NCI-H1694 treated with DMSO at 0.1 percent for 48 hours (cell line): ENCODE measurements at regions not wholly inside any gene's neighbourhood (a gene's known extent, or its start where the extent isn't known, plus 50 kb on each side); places are given as distances from the start of the nearest gene placed in this dataset.
"Not testable (repeated sequence)": the region's sequence is repeated elsewhere in the genome, so short reads cannot be mapped to it uniquely, and the experiment has no call there.

Source experiments
- DNase-seq: peaks from one replicate; lab custom pipeline; 2025; lab: John Stamatoyannopoulos, UW

DNA sequence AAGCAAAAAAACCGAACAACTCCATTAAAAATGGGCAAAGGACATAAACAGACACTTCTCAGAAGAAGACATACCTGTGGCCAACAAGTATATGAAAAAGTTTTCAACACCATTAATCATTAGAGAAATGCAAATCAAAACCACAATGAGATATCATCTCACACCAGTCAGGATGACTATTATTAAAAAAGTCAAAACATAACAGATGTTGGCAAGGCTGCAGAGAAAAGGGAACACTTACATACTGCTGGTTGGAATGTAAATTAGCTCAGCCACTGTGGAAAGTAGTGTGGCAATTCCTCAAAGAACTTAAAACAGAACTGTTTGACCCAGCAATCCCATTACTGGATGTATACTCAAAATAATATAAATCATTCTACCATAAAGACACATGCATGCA, 436.3 kb downstream of the KLHL13 start:
- no peak for DNase-seq

DNA sequence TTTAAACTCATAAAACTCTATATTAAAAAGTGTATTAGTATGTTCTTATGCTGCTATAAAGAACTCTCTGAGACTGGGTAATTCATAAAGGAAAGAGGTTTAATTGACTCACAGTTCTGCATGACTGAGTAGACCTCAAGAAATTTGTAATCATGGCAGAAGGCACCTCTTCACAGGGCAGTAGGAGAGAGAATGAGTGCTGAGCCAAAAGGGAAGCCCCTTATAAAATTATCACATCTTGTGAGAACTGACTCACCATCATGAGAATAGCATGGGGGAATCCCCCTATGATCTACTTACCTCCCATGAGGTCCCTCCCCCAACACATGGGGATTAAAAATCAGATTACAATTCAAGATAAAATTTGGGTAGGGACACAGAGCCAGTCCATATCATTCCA, 463.2 kb downstream of the KLHL13 start:
- DNase-seq = no peak

DNA sequence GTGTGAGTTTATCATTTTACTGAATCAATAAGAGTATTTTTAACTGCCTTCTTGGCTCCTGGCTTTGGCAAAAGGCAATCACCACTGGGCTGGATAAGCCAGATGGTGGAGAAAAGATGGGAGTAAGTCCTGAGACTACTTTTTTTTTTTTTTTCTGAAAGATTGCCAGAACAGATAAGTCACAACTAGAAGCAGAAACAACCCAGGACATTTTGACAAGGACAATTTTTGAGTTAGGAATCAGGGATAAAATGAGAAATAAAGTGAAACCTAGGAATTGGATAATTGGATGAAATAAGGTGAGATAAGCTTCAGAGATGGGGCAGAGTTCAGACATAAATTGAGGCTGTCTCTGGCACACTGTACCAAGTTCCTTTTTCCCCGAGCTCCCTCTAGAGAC, 471.0 kb downstream of the KLHL13 start:
- DNase-seq = no peak

DNA sequence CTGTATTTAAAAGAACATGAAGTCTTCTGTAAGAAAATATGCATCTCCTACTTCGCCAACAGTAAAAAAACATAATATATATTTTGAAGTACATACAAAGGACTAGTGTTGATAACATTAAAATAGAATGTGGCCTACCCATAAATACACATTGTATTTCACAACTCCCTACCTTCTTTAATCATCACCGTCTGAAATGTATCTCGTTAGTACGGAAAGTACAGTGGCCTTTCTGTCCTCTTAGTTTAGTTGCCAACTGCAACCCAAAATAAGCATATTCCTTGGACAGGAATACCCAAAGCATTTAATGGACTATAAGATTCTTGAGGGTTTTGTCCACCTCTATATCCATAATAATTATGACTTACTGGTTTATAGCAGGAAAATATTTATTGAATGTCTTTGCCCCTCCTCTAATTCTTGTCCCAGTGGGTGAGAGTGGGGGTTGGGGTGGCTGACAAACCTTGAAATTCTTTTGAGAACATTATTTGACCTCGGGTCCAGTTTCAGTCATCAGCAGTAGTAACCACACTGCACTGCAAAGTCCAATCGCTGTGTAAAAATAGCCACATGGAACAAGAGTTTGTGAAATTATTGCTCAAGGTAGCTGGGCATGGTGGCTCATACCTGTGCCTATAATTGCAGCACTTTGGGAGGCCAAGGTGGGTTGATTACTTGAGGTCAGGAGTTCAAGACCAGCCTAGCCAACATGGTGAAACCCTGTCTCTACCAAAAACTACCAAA, 474.5 kb downstream of the KLHL13 start:
- DNase-seq = no peak

DNA sequence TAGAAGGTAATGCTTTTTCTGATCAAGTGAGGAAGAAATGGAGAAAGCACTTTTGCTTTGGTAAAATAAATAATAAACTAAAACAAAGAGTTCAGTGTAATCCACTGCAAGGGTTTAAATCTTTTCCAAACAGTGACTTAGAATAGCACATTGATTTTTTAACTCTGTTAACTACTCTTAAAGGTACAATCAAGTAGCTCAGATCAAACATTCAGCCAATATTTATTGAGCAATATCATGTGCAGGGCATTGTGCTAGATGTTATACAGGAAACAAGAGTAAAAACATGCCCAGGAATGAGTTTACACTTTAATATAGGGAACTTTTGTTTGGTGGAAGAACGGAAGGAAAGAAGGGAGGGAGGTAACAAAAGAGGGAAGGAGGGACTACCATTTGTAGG, 479.8 kb downstream of the KLHL13 start:
- no peak for DNase-seq

DNA sequence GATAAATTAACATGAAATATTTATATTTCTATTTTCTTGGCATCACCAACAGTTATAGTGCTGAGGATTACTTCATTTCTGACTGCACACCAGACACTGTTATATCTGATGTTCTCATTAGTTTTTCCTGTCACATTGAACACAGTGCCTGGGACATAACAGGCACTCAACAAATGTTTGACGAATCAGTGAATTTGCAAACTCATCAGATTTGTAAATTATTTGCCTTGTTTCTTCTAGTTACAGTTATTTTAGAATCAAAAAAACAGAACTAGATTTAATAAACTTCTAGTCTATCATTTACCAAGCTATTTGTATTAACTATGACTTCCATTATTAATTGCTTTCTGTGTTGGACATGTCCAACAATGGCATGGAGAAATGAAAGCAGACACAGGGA, 483.3 kb downstream of the KLHL13 start:
- no peak for DNase-seq

DNA sequence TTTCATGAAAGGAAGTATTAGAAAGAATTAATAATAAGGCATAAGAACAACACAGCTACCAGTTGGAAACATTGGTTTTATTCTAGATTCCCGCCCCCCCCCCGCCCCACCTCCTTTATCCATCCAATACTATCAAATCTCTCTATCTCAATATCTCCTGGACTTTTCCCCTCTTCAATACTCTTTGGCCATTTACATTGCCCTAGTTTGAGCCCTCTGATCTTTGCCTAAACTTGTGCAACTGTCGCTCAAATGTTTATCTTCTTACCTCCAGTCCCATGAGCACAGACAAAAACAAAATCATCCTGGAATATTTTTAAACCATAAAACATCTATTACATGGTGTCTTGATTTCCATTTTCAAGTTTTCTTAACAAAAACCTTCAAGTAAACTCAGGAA, 488.2 kb downstream of the KLHL13 start:
- no peak for DNase-seq

DNA sequence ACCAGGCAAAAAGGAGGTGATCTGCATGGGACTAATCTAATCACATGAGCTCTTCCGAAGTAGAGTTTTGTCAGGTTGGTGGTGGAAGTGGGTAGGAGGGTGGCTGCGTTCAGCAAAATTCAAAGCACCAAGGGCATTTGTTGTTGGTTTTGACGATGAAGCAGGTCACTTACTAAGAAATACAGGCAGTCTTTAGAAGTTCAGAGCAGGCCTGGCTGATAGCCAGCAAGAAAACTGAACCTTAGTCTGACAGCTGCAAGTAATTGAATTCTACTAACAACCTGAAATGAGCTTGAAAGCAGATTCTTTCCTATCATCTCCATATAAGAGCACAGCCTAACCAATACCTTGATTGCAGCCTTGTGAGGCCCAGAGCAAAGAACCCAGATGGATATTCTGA, 505.8 kb downstream of the KLHL13 start:
- DNase-seq = no peak

DNA sequence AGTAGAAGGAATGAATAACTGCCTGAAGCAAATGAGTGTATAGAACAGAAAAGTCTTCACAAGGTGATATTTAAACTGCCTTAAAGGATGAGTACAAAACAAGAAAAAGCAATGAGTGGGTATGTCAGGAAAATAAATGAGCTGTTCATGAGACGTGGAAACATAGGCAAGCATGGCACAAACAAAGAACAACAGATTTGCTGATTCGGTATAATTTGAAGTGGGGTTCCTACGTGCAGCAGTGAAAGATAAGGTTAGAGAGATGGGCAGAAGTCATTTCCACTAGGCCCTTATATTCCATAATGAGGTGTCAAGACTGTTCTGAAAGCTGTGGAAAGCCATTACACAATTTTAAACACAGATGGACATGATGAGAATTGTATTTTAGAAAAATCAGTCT, 506.6 kb downstream of the KLHL13 start:
- no peak for DNase-seq

DNA sequence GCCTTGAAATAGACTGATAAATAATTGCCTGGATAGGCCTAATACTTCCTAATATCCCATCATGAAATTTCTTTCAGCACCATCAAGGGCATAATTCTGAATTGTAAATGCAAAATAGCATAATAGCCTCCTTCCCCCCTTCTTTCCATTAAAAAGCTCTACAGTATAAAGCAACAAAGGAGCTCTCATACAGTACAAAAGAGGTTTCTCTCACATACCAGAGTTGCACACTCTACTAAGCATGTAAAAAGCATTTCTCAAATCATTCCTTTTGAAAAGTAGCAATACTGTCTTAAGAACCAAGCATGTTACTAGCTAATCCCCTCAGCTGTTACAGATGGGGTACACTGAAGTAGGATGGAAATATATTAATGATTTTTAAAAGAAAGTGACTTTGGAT, 509.0 kb downstream of the KLHL13 start:
- DNase-seq = no peak

DNA sequence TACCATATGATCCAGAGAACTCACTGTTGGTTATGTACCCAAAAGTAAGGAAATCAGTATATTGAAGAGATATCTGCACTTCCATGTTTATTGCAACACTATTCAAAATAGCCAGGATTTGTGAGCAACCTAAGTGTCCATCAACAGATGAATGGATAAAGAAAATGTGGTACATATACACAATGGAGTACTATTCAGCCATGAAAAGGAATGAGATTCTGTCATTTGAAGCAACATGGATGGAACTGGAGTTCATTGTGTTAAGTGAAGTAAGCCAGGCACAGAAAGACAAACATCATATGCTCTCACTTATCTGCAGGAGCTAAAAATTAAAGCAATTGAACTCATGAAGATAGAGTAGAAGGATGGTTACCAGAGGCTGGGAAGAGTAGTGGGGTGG, 510.5 kb downstream of the KLHL13 start:
- not testable (repeated sequence) for DNase-seq

DNA sequence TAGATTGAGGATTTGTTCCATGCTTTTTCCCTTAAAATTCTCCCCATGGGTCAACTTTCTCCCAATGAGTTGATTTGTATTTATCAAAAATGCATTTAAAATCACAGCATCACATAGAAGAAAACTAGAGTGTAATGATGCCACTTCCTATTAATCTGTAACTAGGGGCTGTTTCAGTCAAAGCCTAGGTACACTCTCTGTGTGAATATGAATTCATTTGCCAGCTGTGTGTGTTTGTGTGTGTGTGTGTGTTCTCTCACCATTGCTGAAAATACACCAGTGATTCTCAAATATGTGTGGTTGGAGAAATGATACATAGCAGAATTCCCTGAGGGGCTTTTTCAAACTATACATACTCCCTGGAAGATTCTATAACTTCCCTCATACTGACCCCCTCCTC, 546.5 kb downstream of the KLHL13 start:
- DNase-seq = no peak

DNA sequence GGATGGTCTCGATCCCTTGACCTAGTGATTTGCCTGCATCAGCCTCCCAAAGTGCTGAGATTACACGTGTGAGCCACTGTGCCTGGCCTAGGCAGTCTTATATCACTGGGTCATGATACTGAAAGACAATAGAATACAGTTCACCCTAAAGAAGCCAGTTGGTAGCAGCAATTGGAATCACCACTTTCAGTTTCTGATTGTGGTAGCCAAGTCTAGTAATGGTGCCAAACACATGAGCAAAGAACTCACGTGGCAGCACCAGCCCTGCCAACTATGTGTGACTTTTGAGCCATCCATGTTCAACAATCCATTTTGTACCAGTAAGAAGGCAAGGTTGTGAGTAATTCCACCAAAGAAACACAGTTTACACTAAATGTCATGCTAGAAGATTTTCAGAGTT, 548.4 kb downstream of the KLHL13 start:
- no peak for DNase-seq

DNA sequence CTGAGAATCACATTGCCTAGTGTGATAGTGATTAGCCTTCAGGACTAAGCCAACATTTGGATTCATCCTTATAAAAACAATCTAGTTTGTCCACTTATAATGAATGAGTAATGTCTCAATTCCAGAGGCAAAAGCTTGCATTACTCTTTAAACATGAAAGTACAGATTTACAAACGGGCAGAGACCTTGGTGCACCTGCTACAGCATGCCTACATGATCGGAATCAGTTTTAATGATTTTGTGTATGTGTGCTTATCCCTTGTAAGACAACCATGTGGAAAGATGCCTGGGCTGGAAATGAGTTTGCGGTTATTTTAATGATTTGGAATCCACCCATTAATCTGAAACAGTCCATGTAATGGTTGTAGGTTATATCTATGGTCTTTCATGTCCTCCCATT, 572.7 kb downstream of the KLHL13 start:
- no peak for DNase-seq

DNA sequence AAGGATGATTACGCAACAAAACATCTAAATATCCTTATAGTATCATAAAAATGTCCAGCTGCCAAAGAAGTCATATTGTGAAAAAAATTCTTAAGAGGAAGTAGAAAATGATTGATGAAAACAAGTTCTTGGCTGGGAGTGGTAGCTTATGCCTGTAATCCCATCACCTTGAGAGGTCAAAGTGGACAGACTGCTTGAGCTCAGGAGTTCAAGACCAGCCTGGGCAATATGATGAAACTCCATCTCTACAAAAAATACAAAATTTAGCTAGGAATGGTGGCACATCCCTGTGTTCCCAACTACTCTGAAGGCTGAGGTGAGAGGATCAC, 577.6 kb downstream of the KLHL13 start:
- no peak for DNase-seq

DNA sequence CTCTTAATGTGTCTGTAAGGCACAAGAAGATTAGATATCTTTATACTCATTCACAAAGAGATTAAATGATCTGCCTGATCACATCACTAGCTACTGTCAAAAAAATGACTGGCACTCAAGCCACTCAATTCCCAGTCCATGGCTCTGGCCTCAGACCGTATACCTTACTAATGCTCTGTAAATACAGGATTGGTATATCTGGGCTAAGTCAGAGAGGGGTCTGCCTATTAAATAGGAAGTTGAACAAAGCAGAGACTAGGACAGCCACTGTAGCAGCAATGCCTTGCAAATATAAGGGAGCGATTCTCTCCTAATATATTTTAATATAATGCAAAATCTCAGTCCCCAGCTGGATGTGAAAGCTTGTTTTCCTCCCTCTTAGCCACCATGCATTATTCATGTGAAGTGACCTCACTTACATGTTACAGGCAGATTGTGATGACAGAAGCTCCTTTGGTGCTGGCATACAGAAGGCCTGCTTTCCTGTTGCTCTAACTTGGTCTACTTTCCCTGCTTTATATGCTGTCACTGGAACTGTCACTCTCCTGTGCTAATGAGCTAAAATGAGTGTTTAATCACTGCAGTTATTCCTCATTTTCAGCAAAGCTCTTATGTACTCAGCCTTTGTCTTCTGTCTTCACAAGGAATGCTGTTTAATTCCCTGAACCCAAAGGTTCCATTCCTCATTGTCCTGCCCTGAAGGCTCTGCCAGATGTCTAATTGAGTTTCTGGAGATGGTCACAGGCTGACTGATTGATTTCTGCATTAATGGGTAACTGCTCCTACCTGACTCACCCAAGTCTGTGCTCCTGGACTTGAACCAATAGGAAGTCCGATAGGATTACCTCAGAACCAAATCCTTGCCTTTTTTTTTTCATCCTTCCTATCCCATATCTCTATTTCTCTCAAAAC, 578.2 kb downstream of the KLHL13 start:
- DNase-seq = no peak

DNA sequence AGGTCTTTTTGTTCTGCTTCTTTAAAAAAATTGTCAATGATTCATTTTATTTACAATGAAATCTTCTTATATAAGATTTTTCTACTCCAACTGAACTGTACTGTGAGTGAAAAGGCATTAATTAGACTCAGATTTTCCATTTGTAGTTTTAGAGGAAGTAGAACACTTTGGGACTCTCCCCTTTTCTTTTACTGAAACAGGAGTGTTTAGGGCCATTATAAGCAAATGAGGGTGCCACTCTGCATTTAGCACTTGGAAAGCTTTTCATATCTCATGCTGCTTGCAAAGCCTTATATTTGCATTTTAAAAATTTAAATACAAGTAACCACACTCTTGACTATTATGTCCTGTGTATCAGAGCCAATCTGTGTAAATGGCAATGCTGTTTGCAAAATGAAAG, 584.3 kb downstream of the KLHL13 start:
- DNase-seq = no peak

DNA sequence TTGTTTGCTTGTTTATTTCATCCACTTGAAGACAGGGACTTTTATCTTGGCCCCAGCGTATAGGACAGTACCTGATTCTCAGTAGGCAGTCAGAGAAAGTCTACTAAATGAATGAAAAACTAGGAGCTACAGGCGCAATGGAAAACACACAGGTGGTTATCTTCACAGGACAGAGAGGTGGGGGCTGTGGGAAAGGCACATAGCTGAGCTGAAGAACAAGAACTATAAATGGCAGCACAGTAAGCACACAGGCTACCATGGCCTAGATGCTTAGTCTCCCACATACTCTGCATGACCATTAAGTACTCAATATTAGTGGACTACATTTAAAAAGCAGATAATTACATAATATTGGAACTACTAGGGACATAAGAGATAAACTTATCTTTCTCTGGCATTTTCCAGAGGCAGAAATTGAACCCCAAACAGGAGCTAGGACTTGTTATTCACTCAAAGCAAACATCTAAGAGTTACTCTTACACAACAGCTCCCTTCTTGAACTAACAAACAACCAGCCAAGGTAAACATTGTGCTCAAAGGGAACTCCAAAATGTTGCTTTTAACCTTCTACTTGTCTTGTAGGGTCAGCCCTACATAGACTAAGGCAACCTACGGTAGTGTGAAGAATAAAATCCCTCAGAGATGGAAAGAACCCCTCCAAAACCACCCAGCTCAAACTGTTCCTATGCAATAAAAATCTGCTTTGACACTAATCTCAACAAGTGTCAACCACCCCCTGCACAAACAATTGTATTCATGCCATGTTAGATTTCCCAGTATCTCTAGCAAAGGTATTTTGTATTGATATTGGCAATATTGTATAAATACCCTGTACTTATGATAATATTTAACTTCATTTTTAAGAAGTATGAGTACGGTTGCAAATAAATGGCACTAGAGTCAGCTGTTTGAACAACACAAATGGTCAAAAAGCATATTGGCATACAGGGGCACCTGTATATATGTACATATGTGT, 593.6 kb downstream of the KLHL13 start:
- DNase-seq = no peak

DNA sequence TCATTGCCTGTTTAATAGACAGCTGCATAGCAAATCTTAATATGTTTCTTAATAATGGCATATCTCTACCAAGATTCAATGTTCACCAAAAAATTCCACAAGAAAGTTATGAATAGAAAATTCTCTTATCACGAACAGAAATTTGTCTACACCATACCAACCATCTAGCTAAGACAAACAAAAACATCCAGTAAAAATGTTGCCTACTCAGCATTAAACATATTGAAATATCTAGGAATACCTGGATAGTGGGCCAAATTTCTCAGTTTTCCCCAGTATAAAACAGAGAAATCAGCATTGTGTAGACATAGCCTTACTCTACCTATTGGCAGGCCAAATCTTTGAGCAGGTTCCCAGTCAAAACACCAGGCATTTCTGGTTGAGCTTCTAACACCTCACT, 598.6 kb downstream of the KLHL13 start:
- no peak for DNase-seq

DNA sequence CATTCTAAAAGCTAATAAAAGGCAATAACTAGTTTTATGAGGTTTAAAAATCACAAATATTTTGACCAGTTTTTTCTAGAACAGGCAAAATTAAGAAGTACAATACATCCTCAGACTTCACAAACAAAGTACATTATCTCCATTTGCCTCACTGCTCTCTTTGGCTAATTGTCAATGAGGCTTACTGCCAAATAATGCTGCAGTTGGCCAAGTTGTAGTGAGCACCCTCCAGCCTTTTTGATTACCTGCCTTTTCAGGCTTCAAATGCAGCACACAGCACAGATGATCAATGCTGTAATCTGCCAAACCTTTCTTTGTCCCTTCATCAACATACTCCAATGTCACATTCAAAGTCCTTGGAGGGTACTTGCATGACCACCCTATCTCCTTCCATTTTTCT, 605.2 kb downstream of the KLHL13 start:
- no peak for DNase-seq

DNA sequence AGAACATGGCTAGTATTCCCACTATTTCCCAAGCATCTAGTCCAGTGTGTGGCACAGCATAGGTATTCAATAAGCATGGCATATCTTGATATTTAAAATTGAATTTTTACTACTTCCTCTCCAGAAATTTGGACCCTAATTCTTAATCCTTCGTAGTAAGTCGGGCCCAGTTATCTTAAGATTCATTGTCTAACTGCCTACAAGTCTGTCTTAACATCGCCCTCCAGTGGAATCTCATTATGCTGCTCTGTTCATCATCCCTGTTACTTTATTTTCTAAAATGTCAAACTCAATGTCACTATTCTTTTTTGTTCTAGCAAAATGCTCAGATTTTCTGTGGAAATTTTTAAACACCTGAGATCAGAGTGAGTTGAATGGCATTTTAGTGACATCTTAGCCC, 606.2 kb downstream of the KLHL13 start:
- no peak for DNase-seq

DNA sequence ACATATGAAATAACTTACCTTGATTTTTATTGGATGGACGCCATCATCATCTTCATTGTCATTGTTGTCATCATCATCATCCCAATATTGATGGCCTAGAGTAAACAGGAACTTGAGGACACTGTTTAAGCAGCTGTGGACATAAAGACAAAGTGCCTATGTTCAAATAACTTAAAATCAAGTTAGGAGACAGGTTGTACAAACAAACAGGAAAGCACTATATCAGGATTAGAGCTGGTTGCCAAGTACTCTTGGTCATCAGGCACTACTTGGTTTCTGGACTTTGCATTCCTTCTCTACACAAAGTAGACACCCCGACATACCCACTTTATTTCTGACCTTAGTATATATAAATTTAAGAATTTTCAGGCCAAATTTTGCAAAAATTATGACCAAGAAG, 608.6 kb downstream of the KLHL13 start:
- no peak for DNase-seq

DNA sequence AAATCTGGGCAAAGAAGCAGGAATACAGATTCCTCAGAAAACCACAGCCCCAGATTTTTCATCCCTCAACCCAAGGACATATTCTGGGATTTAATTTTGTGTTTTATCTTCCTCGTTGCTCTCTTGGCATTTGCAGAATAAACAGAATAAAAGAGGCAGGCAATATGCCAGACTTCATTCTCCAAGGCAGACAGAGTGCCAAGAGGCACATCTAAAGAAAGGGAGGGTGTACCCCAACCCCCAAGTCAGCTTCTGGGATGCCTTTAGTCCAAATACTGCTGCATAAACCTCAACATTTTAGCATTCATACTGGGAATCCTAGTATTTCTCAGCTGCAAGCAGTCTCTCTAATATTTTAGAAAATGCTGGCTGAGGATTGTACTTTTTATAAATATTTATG, 629.2 kb downstream of the KLHL13 start:
- no peak for DNase-seq
